PFSK-1 (cell line): ENCODE measurements at regions not wholly inside any gene's neighbourhood (a gene's known extent, or its start where the extent isn't known, plus 50 kb on each side); places are given as distances from the start of the nearest gene placed in this dataset.

Experiments used
- POLR2AphosphoS5 ChIP-seq: IDR thresholded peaks from 2 replicates; pipeline ENCODE4 v1.6.1; 2012; ENCODE audit warnings: low read depth, mild to moderate bottlenecking, control low read depth, low read length, moderate library complexity
- TAF1 ChIP-seq: IDR thresholded peaks from 2 replicates; pipeline ENCODE4 v1.6.1; 2012; ENCODE audit warnings: low read length, control low read depth, borderline replicate concordance; ENCODE audit not compliant: insufficient read depth

DNA sequence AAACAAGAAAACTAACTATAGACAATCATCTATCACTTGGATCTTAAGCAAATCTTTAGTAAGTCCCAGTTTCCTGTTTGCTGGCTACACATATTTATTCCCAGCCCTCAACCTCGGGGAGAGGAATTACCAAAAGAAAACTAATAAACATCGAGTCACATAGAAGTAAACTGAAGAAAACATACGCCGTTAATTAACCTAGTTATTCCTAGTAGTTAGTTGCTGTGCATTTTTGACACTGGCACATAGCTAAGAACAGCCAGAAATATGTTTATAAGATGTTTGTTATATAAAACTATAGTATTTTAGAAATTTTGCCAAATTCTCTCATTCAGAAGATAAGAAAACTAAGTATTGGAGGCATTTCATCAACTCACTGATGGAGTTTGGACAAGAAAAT is 407.2 kb upstream of the ARHGEF26 start:
- TF ChIP-seq POLR2AphosphoS5: no peak
- TF ChIP-seq TAF1: no peak
